Activated T-cell treated with anti-CD3 and anti-CD28 coated beads, Interleukin-2, amount 50 U/mL, for 48 hours (primary cell): ENCODE measurements at regions not wholly inside any gene's neighbourhood (a gene's known extent, or its start where the extent isn't known, plus 50 kb on each side); places are given as distances from the start of the nearest gene placed in this dataset.

Experiments
- DNase-seq, 2 experiments: peaks; one replicate each; pipeline ENCODE4 v3.0.0-alpha.2; 2020

- no peak for DNase-seq
These were observed 352.6 kb downstream of the GPR37 start for GRCh38 chr7:124413029-124413428.

GRCh38 chr7:124412531-124412930, 353.1 kb downstream of the GPR37 start:
- no peak for DNase-seq

GRCh38 chr7:124411796-124412195, 353.8 kb downstream of the GPR37 start:
- DNase-seq: no peak

- DNase-seq: no peak
These were observed 362.0 kb downstream of the GPR37 start for GRCh38 chr7:124403587-124403986.

GRCh38 chr7:124403112-124403511, 362.5 kb downstream of the GPR37 start:
- no peak for DNase-seq

GRCh38 chr7:124399941-124400340, 365.7 kb downstream of the GPR37 start:
- no peak for DNase-seq

GRCh38 chr7:124398937-124399552, 366.2 kb upstream of the TMEM229A start:
- no peak for DNase-seq

- no peak for DNase-seq
These were observed 364.3 kb upstream of the TMEM229A start for GRCh38 chr7:124397134-124397533.

- DNase-seq: no peak
These were observed 357.4 kb upstream of the TMEM229A start for GRCh38 chr7:124390301-124390700.

GRCh38 chr7:124388751-124389150, 355.9 kb upstream of the TMEM229A start:
- DNase-seq: no peak

GRCh38 chr7:124387056-124387455, 354.2 kb upstream of the TMEM229A start:
- no peak for DNase-seq

GRCh38 chr7:124379296-124379695, 346.4 kb upstream of the TMEM229A start:
- no peak for DNase-seq

- DNase-seq: no peak
These were observed 343.2 kb upstream of the TMEM229A start for GRCh38 chr7:124376111-124376510.

- no peak for DNase-seq
These were observed 342.5 kb upstream of the TMEM229A start for GRCh38 chr7:124375391-124375790.

GRCh38 chr7:124369310-124369709, 336.4 kb upstream of the TMEM229A start:
- no peak for DNase-seq

- DNase-seq: no peak
These were observed 333.3 kb upstream of the TMEM229A start for GRCh38 chr7:124366118-124366517.

GRCh38 chr7:124364283-124364682, 331.4 kb upstream of the TMEM229A start:
- no peak for DNase-seq

- no peak for DNase-seq
These were observed 321.3 kb upstream of the TMEM229A start for GRCh38 chr7:124354201-124354600.

- DNase-seq: no peak
These were observed 319.1 kb upstream of the TMEM229A start for GRCh38 chr7:124351950-124352349.

- DNase-seq: no peak
These were observed 316.6 kb upstream of the TMEM229A start for GRCh38 chr7:124349443-124349842.

- DNase-seq: no peak
These were observed 306.0 kb upstream of the TMEM229A start for GRCh38 chr7:124338861-124339260.

- no peak for DNase-seq
These were observed 298.0 kb upstream of the TMEM229A start for GRCh38 chr7:124330731-124331407.

- no peak for DNase-seq
These were observed 295.9 kb upstream of the TMEM229A start for GRCh38 chr7:124328774-124329173.

GRCh38 chr7:124324262-124324661, 291.4 kb upstream of the TMEM229A start:
- DNase-seq: no peak

- no peak for DNase-seq
These were observed 290.7 kb upstream of the TMEM229A start for GRCh38 chr7:124323597-124323996.
